RWPE2 (cell line): ENCODE measurements at regions not wholly inside any gene's neighbourhood (a gene's known extent, or its start where the extent isn't known, plus 50 kb on each side); places are given as distances from the start of the nearest gene placed in this dataset.

Source experiments
- ATAC-seq: fragments of 200-7000 bp; cut with Tn5 transposase; 3 replicates; pipeline ENCODE4 v1.9.1; 2021; ENCODE audit warnings: low read depth
- DNase-seq: peaks from one replicate; pipeline ENCODE4 v3.0.0-alpha.2; 2020; ENCODE audit warnings: low spot score
- H3K27ac ChIP-seq: fragments of 450-650 bp; 2 replicates; pipeline ENCODE4 v1.5.1; 2017; ENCODE audit warnings: mild to moderate bottlenecking; ENCODE audit not compliant: poor library complexity, severe bottlenecking
- H3K27me3 ChIP-seq: fragments of 250-450 bp; sonication (Bioruptor Pico); 2 replicates; pipeline ENCODE4 v1.5.1; 2021; ENCODE audit warnings: mild to moderate bottlenecking, moderate library complexity; ENCODE audit not compliant: insufficient read depth, poor library complexity, severe bottlenecking
- H3K36me3 ChIP-seq: fragments of 250-450 bp; sonication (Bioruptor Pico); 2 replicates; pipeline ENCODE4 v1.5.1; 2020; ENCODE audit warnings: low read depth, mild to moderate bottlenecking, moderate library complexity
- H3K4me1 ChIP-seq: fragments of 250-450 bp; sonication (Bioruptor Pico); 2 replicates; pipeline ENCODE4 v1.5.1; 2021; ENCODE audit warnings: mild to moderate bottlenecking, moderate library complexity; ENCODE audit not compliant: insufficient read depth, poor library complexity, severe bottlenecking
- H3K4me3 ChIP-seq: fragments of 250-450 bp; sonication (Bioruptor Pico); 2 replicates; pipeline ENCODE4 v1.5.1; 2021; ENCODE audit warnings: mild to moderate bottlenecking, moderate library complexity; ENCODE audit not compliant: severe bottlenecking
- H3K9me3 ChIP-seq: fragments of 250-450 bp; sonication (Bioruptor Pico); 2 replicates; pipeline ENCODE4 v1.5.1; 2021; ENCODE audit warnings: mild to moderate bottlenecking, moderate library complexity; ENCODE audit not compliant: severe bottlenecking
- CTCF ChIP-seq: fragments of 450-650 bp; IDR thresholded peaks from one replicate; pipeline ENCODE4 v1.5.1; 2017; ENCODE audit warnings: mild to moderate bottlenecking, moderate library complexity; ENCODE audit not compliant: poor library complexity, severe bottlenecking

- Histone ChIP-seq H3K27me3 (no peaks in the 10 kb centered on the region), H3K36me3 (no peaks in the 10 kb centered on the region), H3K4me1 (no peaks in the 10 kb centered on the region), H3K4me3 (no peak overlapping the region), H3K9me3 (no peaks in the 10 kb centered on the region), H3K27ac (no peak overlapping the region)
- DNase-seq (no peak), ATAC-seq (no peak)
- no peak for TF ChIP-seq CTCF
Observed at GRCh38 chr3:103791786-103792515, 1357.1 kb downstream of the ZPLD1 start.

- no peak for DNase-seq
- TF ChIP-seq CTCF: peak; percentile 37
- H3K9me3 ChIP-seq: no peaks in the 10 kb centered on the region
- H3K36me3 ChIP-seq: no peaks in the 10 kb centered on the region
- no peaks in the 10 kb centered on the region for H3K27me3 ChIP-seq
- H3K4me1 ChIP-seq: no peaks in the 10 kb centered on the region
- ATAC-seq: peak; percentile 53; the same call in 1 of the 3 replicates
- H3K27ac ChIP-seq: no peak overlapping the region
- H3K4me3 ChIP-seq: no peak overlapping the region
Observed at GRCh38 chr3:103794656-103795055, 1359.8 kb downstream of the ZPLD1 start.

- TF ChIP-seq CTCF: no peak
- ATAC-seq (no peak), DNase-seq (no peak)
- Histone ChIP-seq H3K9me3 (no peaks in the 10 kb centered on the region), H3K27ac (no peak overlapping the region), H3K27me3 (no peaks in the 10 kb centered on the region), H3K4me3 (no peak overlapping the region), H3K4me1 (no peaks in the 10 kb centered on the region), H3K36me3 (no peaks in the 10 kb centered on the region)
Observed at GRCh38 chr3:103796068-103796467, 1361.3 kb downstream of the ZPLD1 start.

- H3K27me3 ChIP-seq: no peaks in the 10 kb centered on the region
- no peak overlapping the region for H3K27ac ChIP-seq
- H3K4me1 ChIP-seq: no peaks in the 10 kb centered on the region
- H3K36me3 ChIP-seq: no peaks in the 10 kb centered on the region
- no peak for ATAC-seq
- no peak for DNase-seq
- no peak for TF ChIP-seq CTCF
- H3K9me3 ChIP-seq: no peaks in the 10 kb centered on the region
- H3K4me3 ChIP-seq: no peak overlapping the region
Observed at GRCh38 chr3:103803787-103804186, 1369.0 kb downstream of the ZPLD1 start.

- Histone ChIP-seq H3K4me1 (no peaks in the 10 kb centered on the region), H3K9me3 (peaks cover 3% of the 10 kb centered on the region), H3K27me3 (no peaks in the 10 kb centered on the region), H3K27ac (no peak overlapping the region), H3K36me3 (no peaks in the 10 kb centered on the region), H3K4me3 (no peak overlapping the region)
- DNase-seq (no peak), ATAC-seq (no peak)
- TF ChIP-seq CTCF: no peak
Observed at GRCh38 chr3:103810167-103810566, 1375.4 kb downstream of the ZPLD1 start.
